GM19372 (cell line): ENCODE measurements at regions not wholly inside any gene's neighbourhood (a gene's known extent, or its start where the extent isn't known, plus 50 kb on each side); places are given as distances from the start of the nearest gene placed in this dataset.

ENCODE experiments used
- ATAC-seq: cut with Tn5 transposase; IDR thresholded peaks from one replicate; pipeline ENCODE4 v1.9.1; 2021; ENCODE audit warnings: mild to moderate bottlenecking, low read depth, moderate library complexity; ENCODE audit not compliant: unreplicated experiment

- no peak for ATAC-seq
These were observed 160.4 kb downstream of the SPATA31D1 start for GRCh38 chr9:82148901-82149461.

- ATAC-seq: no peak
These were observed 161.0 kb downstream of the SPATA31D1 start for GRCh38 chr9:82149501-82149946.

- ATAC-seq: no peak
These were observed 163.6 kb downstream of the SPATA31D1 start for GRCh38 chr9:82152181-82152580.

GRCh38 chr9:82153032-82153431 is 164.5 kb downstream of the SPATA31D1 start:
- ATAC-seq: no peak

- ATAC-seq: peak; percentile 54
These were observed 166.0 kb downstream of the SPATA31D1 start for GRCh38 chr9:82154573-82154972.

- ATAC-seq: no peak
These were observed 173.3 kb downstream of the SPATA31D1 start for GRCh38 chr9:82161876-82162275.

GRCh38 chr9:82164159-82164558 is 175.6 kb downstream of the SPATA31D1 start:
- ATAC-seq: no peak

- no peak for ATAC-seq
These were observed 178.7 kb downstream of the SPATA31D1 start for GRCh38 chr9:82167296-82167695.

- no peak for ATAC-seq
These were observed 180.0 kb downstream of the SPATA31D1 start for GRCh38 chr9:82168585-82168984.

- ATAC-seq: no peak
These were observed 182.3 kb downstream of the SPATA31D1 start for GRCh38 chr9:82170866-82171265.

- ATAC-seq: no peak
These were observed 182.7 kb downstream of the SPATA31D1 start for GRCh38 chr9:82171271-82171670.

GRCh38 chr9:82180711-82181110 is 192.1 kb downstream of the SPATA31D1 start:
- no peak for ATAC-seq

- ATAC-seq: no peak
These were observed 194.7 kb downstream of the SPATA31D1 start for GRCh38 chr9:82183181-82183860.

- peak; percentile 91 for ATAC-seq
These were observed 196.0 kb downstream of the SPATA31D1 start for GRCh38 chr9:82184524-82184923.

- ATAC-seq: no peak
These were observed 200.2 kb downstream of the SPATA31D1 start for GRCh38 chr9:82188817-82189216.

- ATAC-seq: no peak
These were observed 202.7 kb downstream of the SPATA31D1 start for GRCh38 chr9:82191082-82191770.

- ATAC-seq: no peak
These were observed 203.6 kb downstream of the SPATA31D1 start for GRCh38 chr9:82192211-82192610.

GRCh38 chr9:82196622-82197441 is 208.3 kb downstream of the SPATA31D1 start:
- no peak for ATAC-seq

GRCh38 chr9:82201196-82201595 is 212.6 kb downstream of the SPATA31D1 start:
- ATAC-seq: no peak

- ATAC-seq: no peak
These were observed 214.2 kb downstream of the SPATA31D1 start for GRCh38 chr9:82202808-82203207.

GRCh38 chr9:82206490-82206889 is 217.9 kb downstream of the SPATA31D1 start:
- no peak for ATAC-seq
